Small intestine (tissue), 7 donors: ENCODE measurements at regions not wholly inside any gene's neighbourhood (a gene's known extent, or its start where the extent isn't known, plus 50 kb on each side); places are given as distances from the start of the nearest gene placed in this dataset.

ENCODE experiments used
- DNase-seq, 2 donors: peaks; one replicate each; pipeline versions ENCODE4 v3.0.0 to v3.0.0-alpha.2; 2013
- FAIRE-seq: peaks from 2 replicates; lab custom pipeline; 2012; peaks lifted over from hg19 to GRCh38; lab: Jason Lieb, UNC
- H3K27ac ChIP-seq, 3 donors: one replicate each; pipeline ENCODE4 v1.5.1; 2013; ENCODE audit warnings: low read length in 2 of 3, mild to moderate bottlenecking in 2 of 3, control low read depth in 1 of 3, inconsistent platforms in 1 of 3, low read depth in 1 of 3, moderate library complexity in 1 of 3
- H3K27me3 ChIP-seq, 3 donors: one replicate each; pipeline ENCODE4 v1.6.1; 2013; ENCODE audit warnings: low read length in 3 of 3, inconsistent platforms in 1 of 3; ENCODE audit not compliant: control insufficient read depth in 3 of 3, insufficient read depth in 3 of 3
- H3K36me3 ChIP-seq, 3 donors: one replicate each; pipeline ENCODE4 v1.6.1; 2013; ENCODE audit warnings: low read length in 3 of 3, inconsistent platforms in 1 of 3, low read depth in 1 of 3, mild to moderate bottlenecking in 1 of 3, moderate library complexity in 1 of 3; ENCODE audit not compliant: control insufficient read depth in 3 of 3, insufficient read depth in 2 of 3
- H3K4me1 ChIP-seq, 3 donors: one replicate each; pipeline ENCODE4 v1.6.1; 2013; ENCODE audit warnings: low read length in 2 of 3, inconsistent platforms in 1 of 3, low read depth in 1 of 3, mild to moderate bottlenecking in 1 of 3, moderate library complexity in 1 of 3; ENCODE audit not compliant: control insufficient read depth in 3 of 3, insufficient read depth in 2 of 3
- H3K4me3 ChIP-seq, 3 donors: one replicate each; pipeline ENCODE4 v1.5.1; 2013; ENCODE audit warnings: low read length in 3 of 3, control low read depth in 1 of 3, inconsistent platforms in 1 of 3, low read depth in 1 of 3, mild to moderate bottlenecking in 1 of 3, moderate library complexity in 1 of 3
- H3K9me3 ChIP-seq, 2 donors: one replicate each; pipeline ENCODE4 v1.6.1; 2013; ENCODE audit warnings: low read depth in 1 of 2, low read length in 1 of 2; ENCODE audit not compliant: control insufficient read depth in 2 of 2, insufficient read depth in 1 of 2
- WGBS, 3 donors: extraction: QIAGEN DNeasy Blood & Tissue Kit; methylation state at CpG; one replicate each; pipeline ENCODE4 v1.1.7; 2013; 5-methylcytosine and 5-hydroxymethylcytosine counted together
- donor health status: healthy with polysubstance abuse.
- donor health status: control.
- donor health status: control.
- donor health status: Bipolar disorder and iron deficiency.
- donor health status: healthy.

GRCh38 chr18:72940509-72940908 lies 72.7 kb upstream of the NETO1 start:
- no peak for FAIRE-seq
- no peaks in the 10 kb centered on the region for H3K4me1 ChIP-seq
- 79 to 94% (median 92%) methylated on average over 3 of the region's 3 CpGs for WGBS, 3 donors
- no peak overlapping the region for H3K27ac ChIP-seq
- no peak overlapping the region for H3K4me3 ChIP-seq
- no peaks in the 10 kb centered on the region for H3K9me3 ChIP-seq
- H3K27me3 ChIP-seq, result no peaks in the 10 kb centered on the region
- DNase-seq, result no peak
- H3K36me3 ChIP-seq, result no peaks in the 10 kb centered on the region

DNA sequence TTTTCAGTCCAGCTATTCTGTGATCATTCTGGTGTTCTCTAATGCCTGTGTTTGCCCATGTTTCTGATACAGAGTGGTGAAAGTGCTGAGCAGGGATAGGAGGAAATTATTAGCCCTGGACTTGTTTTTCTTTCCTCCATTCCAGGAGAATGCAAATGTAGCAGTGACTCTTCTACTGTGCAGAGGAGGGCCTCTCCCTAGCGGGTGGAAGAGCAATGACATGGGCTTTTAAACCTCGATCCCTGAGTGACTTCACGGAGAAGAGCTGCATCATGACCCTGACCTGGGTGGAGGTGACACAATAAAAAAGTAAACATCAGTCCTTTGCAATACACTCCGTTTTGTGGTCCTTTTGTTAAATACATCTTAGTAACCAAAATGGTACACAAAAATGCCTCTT lies 68.0 kb upstream of the NETO1 start:
- WGBS, 3 donors, result 40 to 61% (median 51%) methylated on average over 4 of the region's 4 CpGs
- Histone ChIP-seq H3K36me3 (no peaks in the 10 kb centered on the region), H3K9me3 (no peaks in the 10 kb centered on the region), H3K4me1 (no peaks in the 10 kb centered on the region), H3K4me3 (no peak overlapping the region), H3K27me3 (no peaks in the 10 kb centered on the region), H3K27ac (no peak overlapping the region)
- DNase-seq (no peak), FAIRE-seq (no peak)

DNA sequence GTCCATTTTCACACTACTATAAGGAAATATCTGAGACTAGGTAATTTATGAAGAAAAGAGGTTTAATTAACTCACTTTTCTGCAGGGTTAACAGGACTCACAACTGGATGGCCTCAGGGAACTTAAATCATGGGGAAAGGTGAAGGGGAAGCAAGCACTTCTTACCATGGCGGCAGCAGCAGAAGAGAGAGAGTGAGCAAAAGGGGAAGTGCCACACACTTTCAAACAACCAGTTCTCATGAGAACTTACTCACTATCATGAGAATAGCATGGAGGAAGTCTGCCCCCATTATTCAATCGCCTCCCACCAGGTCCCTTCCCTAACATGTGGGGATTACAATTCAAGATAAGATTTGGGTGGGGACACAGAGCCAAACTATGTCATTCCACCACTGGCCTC lies 55.1 kb upstream of the NETO1 start:
- WGBS, 3 donors, result 81 to 85% (median 82%) methylated on average over 2 of the region's 2 CpGs

More for the DNA sequence above, 55.1 kb upstream of the NETO1 start:
- DNase-seq (no peak), FAIRE-seq (no peak)
- no peaks in the 10 kb centered on the region for H3K27me3 ChIP-seq
- peaks cover 0 to 18% of the 10 kb centered on the region in 2 donors for H3K9me3 ChIP-seq
- no peak overlapping the region for H3K4me3 ChIP-seq
- H3K36me3 ChIP-seq, result no peaks in the 10 kb centered on the region
- H3K4me1 ChIP-seq, result no peaks in the 10 kb centered on the region
- no peak overlapping the region for H3K27ac ChIP-seq
